WTC11 (cell line): ENCODE measurements at regions not wholly inside any gene's neighbourhood (a gene's known extent, or its start where the extent isn't known, plus 50 kb on each side); places are given as distances from the start of the nearest gene placed in this dataset.

Experiments used
- ATAC-seq: fragments of 200-7000 bp; cut with Tn5 transposase; 2 replicates; pipeline ENCODE4 v1.10.0; 2021; ENCODE audit warnings: mild to moderate bottlenecking, moderate library complexity
- CTCF ChIA-PET: fragments of 300-600 bp; sonication (Branson Sonifier 250); formaldehyde crosslinking; loops from one replicate; lab custom pipeline; 2021; ENCODE audit warnings: antibody characterized with exemption; lab: Charles Lee
- POLR2A ChIA-PET: fragments of 350-600 bp; sonication (Branson Sonifier 250); formaldehyde crosslinking; loops from one replicate; lab custom pipeline; 2021; ENCODE audit warnings: antibody characterized with exemption; lab: Charles Lee
- DNase-seq: peaks from one replicate; pipeline ENCODE4 v3.0.0; 2021; ENCODE audit warnings: low spot score
- H3K27ac Mint-ChIP-seq: 2 replicates; pipeline ENCODE4 v1.8.0; 2021; ENCODE audit warnings: mixed read lengths
- H3K27me3 Mint-ChIP-seq: 2 replicates; pipeline ENCODE4 v1.8.0; 2021; ENCODE audit warnings: low read depth, mild to moderate bottlenecking, moderate library complexity, mixed read lengths
- H3K36me3 Mint-ChIP-seq: 2 replicates; pipeline ENCODE4 v1.8.0; 2021; ENCODE audit warnings: mixed read lengths
- H3K4me1 Mint-ChIP-seq: 2 replicates; pipeline ENCODE4 v1.8.0; 2022; ENCODE audit warnings: mixed read lengths
- H3K4me3 Mint-ChIP-seq: 2 replicates; pipeline ENCODE4 v1.8.0; 2021; ENCODE audit warnings: mild to moderate bottlenecking, moderate library complexity, mixed read lengths
- H3K9me3 Mint-ChIP-seq: 2 replicates; pipeline ENCODE4 v1.8.0; 2021; ENCODE audit warnings: mixed read lengths
- ETV6 ChIP-seq: sonication (generic); formaldehyde crosslinking; IDR thresholded peaks from 2 replicates; pipeline ENCODE4 v1.8.1; 2022; ENCODE audit warnings: mild to moderate bottlenecking, missing genetic modification reagents
- GRHL2 ChIP-seq: fragments of 250-450 bp; sonication (Bioruptor Pico); IDR thresholded peaks from 2 replicates; pipeline ENCODE4 v1.8.0; 2022; ENCODE audit warnings: mild to moderate bottlenecking, moderate library complexity; ENCODE audit not compliant: insufficient replicate concordance, severe bottlenecking
- NFE2L1 ChIP-seq: sonication (generic); formaldehyde crosslinking; IDR thresholded peaks from 2 replicates; pipeline ENCODE4 v1.8.1; 2023; ENCODE audit warnings: missing genetic modification reagents
- PRRX2 ChIP-seq: fragments of 250-450 bp; sonication (Bioruptor Pico); IDR thresholded peaks from 2 replicates; pipeline ENCODE4 v1.8.0; 2021; ENCODE audit warnings: mild to moderate bottlenecking
- TEAD4 ChIP-seq: sonication (generic); formaldehyde crosslinking; IDR thresholded peaks from 2 replicates; pipeline ENCODE4 v1.8.0; 2022; ENCODE audit warnings: mild to moderate bottlenecking, missing genetic modification reagents
- ZNF263 ChIP-seq: sonication (generic); formaldehyde crosslinking; IDR thresholded peaks from 2 replicates; pipeline ENCODE4 v1.8.1; 2022; ENCODE audit warnings: low read depth, mild to moderate bottlenecking, moderate library complexity, missing genetic modification reagents
- ZNF423 ChIP-seq: fragments of 250-450 bp; sonication (Bioruptor Pico); IDR thresholded peaks from 2 replicates; pipeline ENCODE4 v2.1.2; 2022; ENCODE audit warnings: mild to moderate bottlenecking, moderate library complexity
- TF ChIP-seq, protein P1 (sequence below): sonication (generic); formaldehyde crosslinking; IDR thresholded peaks from 2 replicates; pipeline ENCODE4 v1.8.0; 2022; ENCODE audit warnings: mild to moderate bottlenecking, missing genetic modification reagents
- TF ChIP-seq, protein P2 (sequence below): sonication (generic); formaldehyde crosslinking; IDR thresholded peaks from 2 replicates; pipeline ENCODE4 v1.8.1; 2022; ENCODE audit warnings: low read depth, missing genetic modification reagents, borderline replicate concordance
- TF ChIP-seq, protein P3 (sequence below): fragments of 250-450 bp; sonication (Bioruptor Pico); IDR thresholded peaks from 2 replicates; pipeline ENCODE4 v1.9.0; 2021; ENCODE audit warnings: mild to moderate bottlenecking, borderline replicate concordance

DNA sequence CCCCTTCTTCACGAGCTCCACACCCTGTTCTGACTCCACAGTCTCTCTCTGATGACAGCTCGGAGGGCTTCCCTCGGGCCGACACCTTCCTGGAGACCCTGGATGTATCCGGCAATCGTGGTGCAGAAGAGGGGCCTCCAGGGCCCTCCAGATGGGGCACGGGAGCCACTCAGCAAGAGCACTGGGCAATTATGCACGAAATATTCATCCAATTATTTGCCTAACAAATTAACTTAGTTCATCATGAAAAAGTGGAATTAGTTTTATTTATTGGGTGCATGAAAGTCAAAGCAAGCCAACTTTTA is 277.3 kb upstream of the HDAC4 start:
- DNase-seq: no peak
- CTCF ChIA-PET: no interaction called here

DNA sequence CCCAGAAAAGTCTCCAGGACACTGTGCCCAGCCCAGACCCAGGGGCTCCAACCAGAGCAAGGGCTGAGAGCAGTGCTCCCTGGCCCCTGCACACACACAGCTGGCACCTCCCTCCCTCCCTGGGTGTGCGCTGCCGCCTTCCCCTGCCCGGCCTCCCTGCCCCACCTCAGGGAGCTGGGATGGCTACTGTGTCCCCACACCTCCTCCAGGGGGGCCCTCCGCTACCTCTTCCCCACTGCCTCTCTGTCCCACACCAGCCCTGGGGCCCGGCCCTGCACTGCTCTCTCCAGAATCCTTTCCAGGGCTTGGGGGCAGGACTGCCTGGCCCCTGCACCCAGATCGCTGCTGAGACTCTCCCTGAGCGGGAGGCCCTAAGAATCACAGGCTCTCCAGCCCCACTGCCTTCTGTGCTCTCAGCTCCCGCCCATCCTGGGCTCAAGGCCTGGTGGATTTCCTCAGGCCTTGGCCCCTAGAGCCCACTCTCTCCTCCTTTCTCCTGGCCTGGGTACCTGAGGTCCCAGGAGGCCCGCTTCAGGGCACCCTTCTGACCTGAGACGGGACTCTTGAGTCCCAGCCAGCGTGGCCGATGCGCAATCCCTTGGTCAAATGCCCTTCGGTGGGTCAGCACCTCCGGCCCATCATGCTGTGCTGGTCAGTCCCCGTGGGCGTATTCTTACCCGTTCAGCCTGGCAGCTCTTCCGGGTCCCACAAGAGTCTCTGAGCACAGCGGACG is 276.8 kb upstream of the HDAC4 start:
- Mint-ChIP-seq H3K36me3 (no peaks in the 10 kb centered on the region), H3K27ac (no peak overlapping the region; the same call in 1 of the 2 replicates)
- CTCF ChIA-PET: no interaction called here
- TF ChIP-seq, protein P1, sequence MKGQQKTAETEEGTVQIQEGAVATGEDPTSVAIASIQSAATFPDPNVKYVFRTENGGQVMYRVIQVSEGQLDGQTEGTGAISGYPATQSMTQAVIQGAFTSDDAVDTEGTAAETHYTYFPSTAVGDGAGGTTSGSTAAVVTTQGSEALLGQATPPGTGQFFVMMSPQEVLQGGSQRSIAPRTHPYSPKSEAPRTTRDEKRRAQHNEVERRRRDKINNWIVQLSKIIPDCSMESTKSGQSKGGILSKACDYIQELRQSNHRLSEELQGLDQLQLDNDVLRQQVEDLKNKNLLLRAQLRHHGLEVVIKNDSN: no peak
- no peak for TF ChIP-seq ZNF263
- TF ChIP-seq, all 79 proteins: peak for 0
- peaks cover 3% of the 10 kb centered on the region for H3K9me3 Mint-ChIP-seq
- DNase-seq (no peak), ATAC-seq (no peak)
- 0 out of 2 replicates have a peak, but pooled peaks cover under 1% of the 10 kb centered on the region for H3K27me3 Mint-ChIP-seq
- no peak overlapping the region for H3K4me3 Mint-ChIP-seq
- H3K4me1 Mint-ChIP-seq: no peaks in the 10 kb centered on the region
- POLR2A ChIA-PET: no interaction called here

More for the DNA sequence above, 277.3 kb upstream of the HDAC4 start:
- H3K9me3 Mint-ChIP-seq: peaks cover 6% of the 10 kb centered on the region
- H3K4me3 Mint-ChIP-seq: no peak overlapping the region
- peaks cover 6% of the 10 kb centered on the region; the same call in 1 of the 2 replicates for H3K27me3 Mint-ChIP-seq
- no peak overlapping the region for H3K27ac Mint-ChIP-seq
- no peaks in the 10 kb centered on the region for H3K4me1 Mint-ChIP-seq
- TF ChIP-seq ZNF423 (CRISPR knock-in tag): no peak
- no peak for ATAC-seq
- H3K36me3 Mint-ChIP-seq: no peaks in the 10 kb centered on the region
- POLR2A ChIA-PET: no interaction called here

DNA sequence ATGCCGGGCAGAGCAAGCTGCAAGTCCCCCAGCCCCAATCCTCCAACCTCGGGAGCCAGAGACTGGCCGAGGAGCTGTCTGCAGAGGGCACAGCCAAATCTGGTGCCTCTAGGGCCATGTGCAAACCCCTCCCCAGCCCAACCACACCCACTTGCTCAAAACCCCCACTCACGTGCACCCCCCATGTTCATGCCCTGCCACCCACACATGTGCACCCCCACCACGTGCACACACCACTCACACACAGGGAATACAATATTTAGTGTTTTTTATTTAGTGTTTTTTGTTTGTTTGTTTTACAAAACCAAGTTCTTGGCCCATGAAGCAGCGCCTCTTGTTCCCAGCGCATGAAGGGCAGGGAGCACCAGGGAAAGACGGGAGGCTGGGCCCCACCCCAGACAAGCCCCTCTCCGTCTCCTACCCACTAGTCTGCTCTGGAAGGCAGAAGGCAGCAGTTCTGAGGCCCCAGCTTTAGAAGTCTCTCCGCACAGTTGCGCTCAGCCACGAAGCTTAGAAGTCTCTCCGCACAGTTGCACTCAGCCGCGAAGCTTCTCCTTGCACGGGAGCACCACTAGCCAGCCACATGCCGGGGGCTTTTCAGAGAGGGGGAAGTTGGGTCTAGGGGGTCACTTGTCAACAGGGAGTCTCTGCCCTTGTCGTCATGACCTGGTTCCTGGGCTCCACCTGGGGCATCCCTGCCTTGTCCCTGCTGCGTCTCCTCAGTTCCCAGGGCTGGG is 276.1 kb upstream of the HDAC4 start:
- POLR2A ChIA-PET: no interaction called here
- ATAC-seq: no peak
- Mint-ChIP-seq H3K4me3 (no peak overlapping the region), H3K9me3 (no peaks in the 10 kb centered on the region), H3K36me3 (no peaks in the 10 kb centered on the region), H3K4me1 (no peaks in the 10 kb centered on the region), H3K27ac (no peak overlapping the region), H3K27me3 (no peaks in the 10 kb centered on the region)
- DNase-seq: no peak
- CTCF ChIA-PET: interaction anchor here (0.6 kb wide), 1 partner anchor 647 kb away, joined by 4 read pairs; no protein-coding TSS in a partner anchor
- no peak for TF ChIP-seq NFE2L1 (CRISPR knock-in tag)

DNA sequence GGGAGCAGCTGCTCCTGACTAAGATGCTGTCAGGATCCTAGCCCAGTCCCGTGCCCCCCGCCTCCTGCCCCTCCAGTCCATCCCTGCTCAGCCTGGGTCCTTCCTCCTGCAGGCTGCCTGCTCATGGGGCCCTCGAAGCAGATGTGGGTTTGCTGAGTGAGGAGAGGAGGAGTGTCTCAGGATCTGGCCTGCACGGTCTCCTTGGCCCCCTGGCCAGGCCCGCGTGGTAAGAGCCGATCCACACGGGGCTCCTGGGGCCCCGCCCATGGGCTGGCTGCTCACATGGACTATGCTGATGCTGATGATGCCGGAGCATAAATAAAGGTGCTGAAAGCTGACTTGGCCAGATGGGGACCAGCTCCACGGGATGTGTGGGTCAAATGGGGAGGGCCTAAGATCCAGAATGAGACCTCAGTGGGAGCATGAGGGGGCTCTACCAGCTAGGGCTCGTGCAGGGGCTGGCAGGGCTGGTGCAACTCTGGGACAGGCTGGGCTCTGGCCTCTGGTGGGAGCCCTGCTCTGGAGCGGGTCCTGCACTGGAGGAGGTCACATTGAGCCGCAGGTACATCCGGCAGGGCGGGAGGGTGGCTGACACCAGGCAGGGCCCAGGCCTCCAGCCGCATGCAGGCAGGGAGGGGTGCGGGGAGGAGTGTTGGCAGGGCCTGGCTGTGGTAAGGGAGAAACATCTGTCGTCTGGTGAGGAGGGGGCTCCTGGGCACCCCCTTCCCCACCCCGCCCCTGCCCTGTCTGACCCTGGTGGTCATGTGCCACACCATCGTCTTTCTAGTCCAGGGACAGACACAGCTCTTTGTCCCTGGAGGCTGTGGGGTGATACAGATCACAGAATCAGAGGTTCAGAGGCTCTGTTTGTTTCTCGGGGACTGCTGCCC is 275.3 kb upstream of the HDAC4 start:
- Mint-ChIP-seq H3K27me3 (no peaks in the 10 kb centered on the region), H3K9me3 (no peaks in the 10 kb centered on the region), H3K4me1 (no peaks in the 10 kb centered on the region), H3K27ac (no peak overlapping the region), H3K36me3 (no peaks in the 10 kb centered on the region), H3K4me3 (no peak overlapping the region)
- ATAC-seq (no peak), DNase-seq (no peak)
- TF ChIP-seq, protein P2, sequence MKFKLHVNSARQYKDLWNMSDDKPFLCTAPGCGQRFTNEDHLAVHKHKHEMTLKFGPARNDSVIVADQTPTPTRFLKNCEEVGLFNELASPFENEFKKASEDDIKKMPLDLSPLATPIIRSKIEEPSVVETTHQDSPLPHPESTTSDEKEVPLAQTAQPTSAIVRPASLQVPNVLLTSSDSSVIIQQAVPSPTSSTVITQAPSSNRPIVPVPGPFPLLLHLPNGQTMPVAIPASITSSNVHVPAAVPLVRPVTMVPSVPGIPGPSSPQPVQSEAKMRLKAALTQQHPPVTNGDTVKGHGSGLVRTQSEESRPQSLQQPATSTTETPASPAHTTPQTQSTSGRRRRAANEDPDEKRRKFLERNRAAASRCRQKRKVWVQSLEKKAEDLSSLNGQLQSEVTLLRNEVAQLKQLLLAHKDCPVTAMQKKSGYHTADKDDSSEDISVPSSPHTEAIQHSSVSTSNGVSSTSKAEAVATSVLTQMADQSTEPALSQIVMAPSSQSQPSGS (CRISPR knock-in tag): no peak
- CTCF ChIA-PET: interaction anchor here (0.6 kb wide), 1 partner anchor 648 kb away, joined by 4 read pairs; no protein-coding TSS in a partner anchor
- POLR2A ChIA-PET: no interaction called here

DNA sequence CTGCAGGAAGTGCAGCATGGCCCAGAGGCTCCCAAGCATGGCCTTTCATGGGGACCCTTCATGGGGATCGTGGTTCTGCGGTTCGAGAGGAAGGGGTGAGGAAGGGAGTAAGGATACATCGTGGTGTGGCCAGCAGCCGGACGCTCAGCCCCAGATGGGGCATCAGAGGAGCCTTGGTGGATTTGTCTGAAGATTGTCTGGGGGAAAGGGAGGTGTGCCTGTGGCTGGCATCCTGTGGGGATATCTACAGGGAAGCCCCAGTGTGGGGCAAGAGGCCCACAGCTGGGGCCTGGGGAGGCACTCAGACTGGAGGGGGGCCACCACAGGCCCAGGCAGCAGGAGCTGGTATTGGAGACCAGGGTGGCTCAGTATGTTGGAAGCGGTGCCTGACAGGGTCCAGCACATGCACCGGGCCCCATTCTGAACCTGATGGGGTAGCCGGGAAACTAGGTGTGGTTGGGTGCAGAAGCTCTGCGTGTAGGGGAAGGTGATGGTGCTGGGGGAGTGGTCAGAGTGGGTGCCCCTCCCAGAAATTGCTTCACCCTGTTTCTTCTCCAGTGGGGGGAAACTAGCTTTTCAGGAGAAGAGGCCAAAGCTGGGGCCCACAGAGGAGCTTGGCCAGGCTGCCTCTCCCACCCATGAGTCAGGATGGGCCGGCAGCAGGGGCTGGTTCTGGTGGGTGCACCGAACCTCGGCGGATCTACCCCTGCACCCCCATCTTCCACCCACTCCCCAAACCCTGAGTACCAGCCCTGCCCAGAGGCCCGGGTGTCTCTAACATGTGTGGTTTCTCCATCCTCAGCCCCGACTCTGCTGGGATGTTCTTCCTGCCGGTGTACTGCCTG is 274.4 kb upstream of the HDAC4 start:
- no peak for ATAC-seq
- no peak for DNase-seq
- no peaks in the 10 kb centered on the region for H3K4me1 Mint-ChIP-seq
- POLR2A ChIA-PET: no interaction called here
- CTCF ChIA-PET: no interaction called here
- H3K36me3 Mint-ChIP-seq: no peaks in the 10 kb centered on the region
- no peak overlapping the region for H3K27ac Mint-ChIP-seq
- H3K27me3 Mint-ChIP-seq: no peaks in the 10 kb centered on the region
- H3K4me3 Mint-ChIP-seq: no peak overlapping the region
- H3K9me3 Mint-ChIP-seq: no peaks in the 10 kb centered on the region
- TF ChIP-seq GRHL2 (CRISPR knock-in tag) (no peak), PRRX2 (CRISPR knock-in tag) (no peak), ETV6 (no peak), TEAD4 (no peak), ZNF423 (CRISPR knock-in tag) (no peak)
- TF ChIP-seq, protein P3, sequence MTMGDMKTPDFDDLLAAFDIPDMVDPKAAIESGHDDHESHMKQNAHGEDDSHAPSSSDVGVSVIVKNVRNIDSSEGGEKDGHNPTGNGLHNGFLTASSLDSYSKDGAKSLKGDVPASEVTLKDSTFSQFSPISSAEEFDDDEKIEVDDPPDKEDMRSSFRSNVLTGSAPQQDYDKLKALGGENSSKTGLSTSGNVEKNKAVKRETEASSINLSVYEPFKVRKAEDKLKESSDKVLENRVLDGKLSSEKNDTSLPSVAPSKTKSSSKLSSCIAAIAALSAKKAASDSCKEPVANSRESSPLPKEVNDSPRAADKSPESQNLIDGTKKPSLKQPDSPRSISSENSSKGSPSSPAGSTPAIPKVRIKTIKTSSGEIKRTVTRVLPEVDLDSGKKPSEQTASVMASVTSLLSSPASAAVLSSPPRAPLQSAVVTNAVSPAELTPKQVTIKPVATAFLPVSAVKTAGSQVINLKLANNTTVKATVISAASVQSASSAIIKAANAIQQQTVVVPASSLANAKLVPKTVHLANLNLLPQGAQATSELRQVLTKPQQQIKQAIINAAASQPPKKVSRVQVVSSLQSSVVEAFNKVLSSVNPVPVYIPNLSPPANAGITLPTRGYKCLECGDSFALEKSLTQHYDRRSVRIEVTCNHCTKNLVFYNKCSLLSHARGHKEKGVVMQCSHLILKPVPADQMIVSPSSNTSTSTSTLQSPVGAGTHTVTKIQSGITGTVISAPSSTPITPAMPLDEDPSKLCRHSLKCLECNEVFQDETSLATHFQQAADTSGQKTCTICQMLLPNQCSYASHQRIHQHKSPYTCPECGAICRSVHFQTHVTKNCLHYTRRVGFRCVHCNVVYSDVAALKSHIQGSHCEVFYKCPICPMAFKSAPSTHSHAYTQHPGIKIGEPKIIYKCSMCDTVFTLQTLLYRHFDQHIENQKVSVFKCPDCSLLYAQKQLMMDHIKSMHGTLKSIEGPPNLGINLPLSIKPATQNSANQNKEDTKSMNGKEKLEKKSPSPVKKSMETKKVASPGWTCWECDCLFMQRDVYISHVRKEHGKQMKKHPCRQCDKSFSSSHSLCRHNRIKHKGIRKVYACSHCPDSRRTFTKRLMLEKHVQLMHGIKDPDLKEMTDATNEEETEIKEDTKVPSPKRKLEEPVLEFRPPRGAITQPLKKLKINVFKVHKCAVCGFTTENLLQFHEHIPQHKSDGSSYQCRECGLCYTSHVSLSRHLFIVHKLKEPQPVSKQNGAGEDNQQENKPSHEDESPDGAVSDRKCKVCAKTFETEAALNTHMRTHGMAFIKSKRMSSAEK: no peak
- TF ChIP-seq, protein P1: no peak
